ENCODE measurements at regions not wholly inside any gene's neighbourhood (a gene's known extent, or its start where the extent isn't known, plus 50 kb on each side); places are given as distances from the start of the nearest gene placed in this dataset.

- intact Hi-C loops (cut with micrococcal nuclease): no loop called here
- Histone ChIP-seq H3K4me2 (ENCODE audit: insufficient read depth, low read length) (no peak overlapping the region), H3K27me3 (ENCODE audit: control insufficient read depth in 2 of 2, insufficient read depth in 2 of 2, low read length in 2 of 2) (no peaks in the 10 kb centered on the region), H3K79me2 (ENCODE audit: control insufficient read depth, insufficient read depth, low read length) (no peaks in the 10 kb centered on the region), H3K36me3 (ENCODE audit: control insufficient read depth in 2 of 2, extremely low read depth in 1 of 2, insufficient read depth in 2 of 2, low read length in 2 of 2) (no peaks in the 10 kb centered on the region), H3K9me1 (replicated peaks; ENCODE audit: control insufficient read depth, extremely low read depth, insufficient read depth, low read length) (no peaks in the 10 kb centered on the region), H3K4me1 (ENCODE audit: control insufficient read depth, extremely low read depth, insufficient read depth, low read length) (peaks cover 12% of the 10 kb centered on the region), H3K27ac (ENCODE audit: insufficient read depth, low read depth, low read length) (no peak overlapping the region), H3K9ac (replicated peaks; ENCODE audit: extremely low read depth, insufficient read depth, low read length) (no peak overlapping the region), H4K20me1 (replicated peaks; ENCODE audit: control insufficient read depth, extremely low read depth, insufficient read depth, low read length) (no peaks in the 10 kb centered on the region), H3K9me3 (replicated peaks; ENCODE audit: control insufficient read depth, insufficient read depth, low read length) (no peaks in the 10 kb centered on the region), H3K4me3 (replicated peaks in 1 of 3; ENCODE audit: insufficient read depth in 1 of 3, low read depth in 1 of 3, low read length in 3 of 3) (no peak overlapping the region), H2AFZ (ENCODE audit: low read depth, low read length) (no peak overlapping the region)
- POLR2A ChIA-PET: no interaction called here
- no peak for FAIRE-seq
- BruUV-seq (replicated peaks): no TSS peak
- no peak for DNase-seq (ENCODE audit: low read depth, low spot score)
- TF ChIP-seq EZH2 (IDR thresholded peaks at IDR 0.05; ENCODE audit: borderline replicate concordance, low read depth, low read length, severe bottlenecking) (no peak), GATA2 (IDR thresholded peaks at IDR 0.05; ENCODE audit: insufficient read depth, insufficient read length, low read depth, low read length) (no peak), MYC (IDR thresholded peaks at IDR 0.05; ENCODE audit: low read depth, low read length) (no peak), FOS (IDR thresholded peaks at IDR 0.05; ENCODE audit: borderline replicate concordance, insufficient read depth, low read length) (no peak), POLR2A (IDR thresholded peaks at IDR 0.05; ENCODE audit: low read depth, low read length) (no peak), POLR2AphosphoS5 (IDR thresholded peaks at IDR 0.05; ENCODE audit: insufficient read depth, low read depth, low read length) (no peak), MAX (IDR thresholded peaks at IDR 0.05; ENCODE audit: insufficient read depth, insufficient read length) (no peak), JUN (IDR thresholded peaks at IDR 0.05; ENCODE audit: borderline replicate concordance, insufficient read depth, insufficient read length, low read depth) (no peak), CTCF (IDR thresholded peaks at IDR 0.05; ENCODE audit: extremely low read depth in 1 of 2, insufficient read depth in 1 of 2, low read depth in 1 of 2, low read length in 2 of 2) (no peak)
- dilution Hi-C loops (cut with MboI; ENCODE audit: extremely low pct_ligation_motif_present, low sequenced_read_pairs): no loop called here
- CTCF ChIA-PET: interaction anchor here (0.8 to 2.1 kb wide), 3 partner anchors 11 to 19 kb away, joined by 3 to 4 read pairs (median 3); no protein-coding TSS in a partner anchor
Measured at GRCh38 chr5:107286447-107287098, 384.2 kb downstream of the EFNA5 start.

Data from endothelial cell of umbilical vein (primary cell).